ENCODE measurements at regions not wholly inside any gene's neighbourhood (a gene's known extent, or its start where the extent isn't known, plus 50 kb on each side); places are given as distances from the start of the nearest gene placed in this dataset.

GRCh38 chr5:156006026-156006647 lies 320.8 kb upstream of the SGCD start:
- ATAC-seq (ENCODE audit: low read depth) (no peak), DNase-seq (no peak)
- H3K14ac ChIP-seq (replicated peaks; ENCODE audit: low read depth, low read length) = no peak overlapping the region
- H3K4me2 ChIP-seq (ENCODE audit: low read depth, low read length) = no peak overlapping the region
- WGBS, 2 experiments (ENCODE audit: extremely low coverage in 2 of 2, insufficient read length in 1 of 2) = 92% methylated on average over 2 of the region's 6 CpGs; no CpG with 5 or more reads in 1 of the 2 experiments
- H3K4ac ChIP-seq (ENCODE audit: low read depth, low read length) = no peak overlapping the region
- H3K79me1 ChIP-seq (ENCODE audit: low read depth in 1 of 2, low read length in 2 of 2) = no peaks in the 10 kb centered on the region
- H3K23ac ChIP-seq (ENCODE audit: low read depth, low read length) = no peak overlapping the region
- no peak overlapping the region for H2BK20ac ChIP-seq (ENCODE audit: low read depth, low read length)
- no peak overlapping the region for H4K5ac ChIP-seq (ENCODE audit: low read depth, low read length)
- no peak overlapping the region for H4K91ac ChIP-seq (ENCODE audit: insufficient read depth, low read depth, low read length)
- H3K27me3 ChIP-seq (ENCODE audit: control insufficient read depth, insufficient read depth, low read length) = no peaks in the 10 kb centered on the region
- in situ Hi-C loops (cut with MboI; ENCODE audit: low sequenced_read_pairs) (no loop called here), intact Hi-C loops (cut with micrococcal nuclease) (no loop called here), dilution Hi-C loops (cut with HindIII; ENCODE audit: low sequenced_read_pairs, unreplicated experiment) (no loop called here)
- BruUV-seq (replicated peaks) = no TSS peak
- no peak overlapping the region for H4K8ac ChIP-seq (ENCODE audit: low read depth in 2 of 2, low read length in 2 of 2)
- H2BK5ac ChIP-seq (ENCODE audit: low read depth, low read length, poor library complexity, severe bottlenecking) = no peak overlapping the region
- H3K4me1 ChIP-seq (ENCODE audit: control insufficient read depth, insufficient read depth, low read length) = no peaks in the 10 kb centered on the region
- no peak overlapping the region for H3K27ac ChIP-seq (ENCODE audit: insufficient read depth, low read length)
- H3K18ac ChIP-seq (ENCODE audit: low read depth, low read length) = no peak overlapping the region
- H3K4me3 ChIP-seq (ENCODE audit: insufficient read depth, low read depth, low read length) = no peak overlapping the region
- no peak overlapping the region for H2AK5ac ChIP-seq (ENCODE audit: low read depth, low read length)
- ChIA-PET POLR2A (ENCODE audit: unreplicated experiment) (no interaction called here), CTCF (interaction anchor here (0.5 to 0.6 kb wide), 2 partner anchors 19 to 1144 kb away, joined by 3 read pairs; no protein-coding TSS in a partner anchor)
- no peak overlapping the region for H2BK15ac ChIP-seq (ENCODE audit: low read depth, low read length)
- H3K9me1 ChIP-seq (ENCODE audit: insufficient read depth, low read length) = no peaks in the 10 kb centered on the region
- no peaks in the 10 kb centered on the region for H3K9me3 ChIP-seq (ENCODE audit: control insufficient read depth, insufficient read depth, low read length)
- no peak overlapping the region for H3K56ac ChIP-seq (ENCODE audit: extremely low read depth, insufficient read depth, low read length)
- H4K20me1 ChIP-seq (ENCODE audit: insufficient read depth, low read length) = no peaks in the 10 kb centered on the region
- H2AK9ac ChIP-seq (replicated peaks; ENCODE audit: low read depth, low read length, poor library complexity) = no peak overlapping the region
- H3K9ac ChIP-seq (ENCODE audit: low read depth, low read length) = no peak overlapping the region
- H2BK120ac ChIP-seq (ENCODE audit: low read depth, low read length) = no peak overlapping the region
- no peak overlapping the region for H2AFZ ChIP-seq (replicated peaks; ENCODE audit: low read length, poor library complexity)
- TF ChIP-seq CHD1 (IDR thresholded peaks at IDR 0.05; ENCODE audit: low read depth, low read length) (no peak), FOS (IDR thresholded peaks at IDR 0.05; ENCODE audit: low read depth, low read length) (no peak), SMC3 (IDR thresholded peaks at IDR 0.05; ENCODE audit: low read depth, low read length) (no peak), RFX5 (IDR thresholded peaks at IDR 0.05; ENCODE audit: low read depth, low read length) (no peak), MAZ (IDR thresholded peaks at IDR 0.05; ENCODE audit: borderline replicate concordance, low read depth, low read length) (no peak), USF2 (IDR thresholded peaks at IDR 0.05; ENCODE audit: low read depth, low read length) (no peak), NFE2L2 (IDR thresholded peaks at IDR 0.05; ENCODE audit: low read depth, low read length) (no peak), RCOR1 (IDR thresholded peaks at IDR 0.05; ENCODE audit: insufficient replicate concordance, low read length) (no peak), ELK1 (IDR thresholded peaks at IDR 0.05; ENCODE audit: borderline replicate concordance, low read depth, low read length) (no peak), BHLHE40 (IDR thresholded peaks at IDR 0.05; ENCODE audit: low read depth, low read length) (no peak), CEBPB (IDR thresholded peaks at IDR 0.05; ENCODE audit: low read depth, low read length) (no peak), MXI1 (IDR thresholded peaks at IDR 0.05; ENCODE audit: borderline replicate concordance, low read depth, low read length) (no peak), RAD21 (IDR thresholded peaks at IDR 0.05; ENCODE audit: low read length) (no peak), CTCF (conservative IDR thresholded peaks at IDR 0.05; ENCODE audit: low read depth, low read length) (no peak), MAFK (IDR thresholded peaks at IDR 0.05; ENCODE audit: low read depth, low read length) (no peak)
- no peaks in the 10 kb centered on the region for H3K36me3 ChIP-seq (ENCODE audit: control insufficient read depth, insufficient read depth, low read length)
